Spleen (tissue), 11 donors: ENCODE measurements at regions not wholly inside any gene's neighbourhood (a gene's known extent, or its start where the extent isn't known, plus 50 kb on each side); places are given as distances from the start of the nearest gene placed in this dataset.

Source experiments
- DNase-seq: peaks from one replicate; pipeline ENCODE4 v3.0.0-alpha.2; 2020
- H3K27ac ChIP-seq, 8 donors: fragments of 200-600 bp; sonication (generic) in 7 of 8; 1 replicate in 4 of 8; 2 replicates in 4 of 8; pipeline versions ENCODE4 v1.5.0 to v1.8.0; 2016 to 2021; ENCODE audit warnings: inconsistent platforms in 4 of 8, mild to moderate bottlenecking in 4 of 8, moderate library complexity in 1 of 8
- H3K27me3 ChIP-seq, 7 donors: fragments of 200-600 bp; sonication (generic) in 6 of 7; replicated peaks in 1 of 7; 1 replicate in 4 of 7; 2 replicates in 3 of 7; pipeline versions ENCODE4 v1.5.0 to v1.8.0; 2016 to 2021; ENCODE audit warnings: inconsistent platforms in 3 of 7, mild to moderate bottlenecking in 1 of 7
- H3K36me3 ChIP-seq, 6 donors: fragments of 200-600 bp; sonication (generic) in 5 of 6; 1 replicate in 4 of 6; 2 replicates in 2 of 6; pipeline versions ENCODE4 v1.5.0 to v1.8.0; 2016 to 2021; ENCODE audit warnings: inconsistent platforms in 2 of 6
- H3K4me1 ChIP-seq, 6 donors: fragments of 200-600 bp; sonication (generic) in 5 of 6; 1 replicate in 3 of 6; 2 replicates in 3 of 6; pipeline versions ENCODE4 v1.5.0 to v1.8.0; 2016 to 2021; ENCODE audit warnings: inconsistent platforms in 3 of 6
- H3K4me3 ChIP-seq, 8 donors: fragments of 200-600 bp; sonication (generic) in 7 of 8; 1 replicate in 4 of 8; 2 replicates in 4 of 8; pipeline versions ENCODE4 v1.5.0 to v1.8.0; 2016 to 2021; ENCODE audit warnings: inconsistent platforms in 4 of 8, mild to moderate bottlenecking in 4 of 8, moderate library complexity in 2 of 8
- H3K9me3 ChIP-seq, 8 donors: fragments of 200-600 bp; sonication (generic) in 7 of 8; 1 replicate in 4 of 8; 2 replicates in 4 of 8; pipeline versions ENCODE4 v1.5.0 to v1.8.0; 2016 to 2021; ENCODE audit warnings: inconsistent platforms in 4 of 8
- POLR2A ChIP-seq, 3 donors: fragments of 450-650 bp; IDR thresholded peaks; one replicate each; pipeline ENCODE4 v1.5.1; 2017; ENCODE audit warnings: antibody characterized with exemption in 3 of 3, mild to moderate bottlenecking in 1 of 3
- POLR2AphosphoS5 ChIP-seq, 3 donors: sonication (generic); formaldehyde crosslinking; IDR thresholded peaks; one replicate each; pipeline ENCODE4 v1.5.1; 2017; ENCODE audit warnings: antibody characterized with exemption in 3 of 3
- WGBS, 5 donors: extraction: QIAGEN DNeasy Blood & Tissue Kit in 3 of 5; methylation state at CpG; one replicate each; pipeline versions ENCODE4 v1.1.5 to v1.1.7; 2013 to 2018; 5-methylcytosine and 5-hydroxymethylcytosine counted together
- intact Hi-C: fragments of 100-400 bp; cut with DNase I; formaldehyde crosslinking; loops from one replicate; pipeline ENCODE4 v1.15.0; 2023; ENCODE audit warnings: low total_unique reads
- TF ChIP-seq, protein P1 (sequence below), 11 experiments: fragments of 200-600 bp in 7 of 11; fragments of 450-650 bp in 4 of 11; sonication (generic) in 4 of 11; IDR thresholded peaks in 8 of 11; conservative IDR thresholded peaks in 3 of 11; 1 replicate in 7 of 11; 2 replicates in 4 of 11; pipeline versions ENCODE4 v1.4.0 to v1.8.0; 2016 to 2021; ENCODE audit warnings: antibody characterized with exemption in 11 of 11, inconsistent platforms in 4 of 11, mild to moderate bottlenecking in 1 of 11
- donor health status: healthy with polysubstance abuse.
- donor health status: DM: no; HTN: no; CAD: no; lungs with moderate emphysema.
- donor health status: DM: no; HTN: no; CAD: no.
- donor health status: Bipolar disorder and iron deficiency.
- donor health status: healthy.
- donor health status: DM: no; HTN: no; CAD: no.
- donor health status: DM: yes; HTN: yes; CAD: no.

DNA sequence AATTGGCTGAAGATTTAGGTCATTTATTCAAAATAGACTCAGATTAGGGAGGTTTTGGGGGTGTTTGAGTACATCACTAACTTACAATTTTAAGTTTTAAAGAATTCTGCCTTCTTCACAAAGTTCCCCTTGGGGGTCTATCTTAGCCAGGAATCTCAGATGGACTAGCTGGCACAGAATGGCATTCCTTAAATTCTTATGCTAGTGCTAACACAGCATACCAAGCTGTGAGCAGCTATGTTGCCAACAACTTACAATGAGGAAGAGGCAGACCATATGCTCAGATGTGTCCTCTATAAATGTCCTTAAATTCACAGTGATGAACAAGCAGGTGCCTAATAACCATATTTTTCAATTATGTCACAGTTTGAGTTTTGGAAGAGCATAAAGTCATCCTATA lies 60.9 kb upstream of the NPHP3 start:
- H3K27me3 ChIP-seq = no peaks in the 10 kb centered on the region
- DNase-seq = no peak
- H3K4me3 ChIP-seq = no peak overlapping the region

GRCh38 chr3:132781922-132782321 lies 59.7 kb upstream of the NPHP3 start:
- no peak for TF ChIP-seq POLR2A (IDR thresholded peaks at IDR 0.05)
- TF ChIP-seq POLR2AphosphoS5 (IDR thresholded peaks at IDR 0.05) = no peak
- TF ChIP-seq, protein P1, sequence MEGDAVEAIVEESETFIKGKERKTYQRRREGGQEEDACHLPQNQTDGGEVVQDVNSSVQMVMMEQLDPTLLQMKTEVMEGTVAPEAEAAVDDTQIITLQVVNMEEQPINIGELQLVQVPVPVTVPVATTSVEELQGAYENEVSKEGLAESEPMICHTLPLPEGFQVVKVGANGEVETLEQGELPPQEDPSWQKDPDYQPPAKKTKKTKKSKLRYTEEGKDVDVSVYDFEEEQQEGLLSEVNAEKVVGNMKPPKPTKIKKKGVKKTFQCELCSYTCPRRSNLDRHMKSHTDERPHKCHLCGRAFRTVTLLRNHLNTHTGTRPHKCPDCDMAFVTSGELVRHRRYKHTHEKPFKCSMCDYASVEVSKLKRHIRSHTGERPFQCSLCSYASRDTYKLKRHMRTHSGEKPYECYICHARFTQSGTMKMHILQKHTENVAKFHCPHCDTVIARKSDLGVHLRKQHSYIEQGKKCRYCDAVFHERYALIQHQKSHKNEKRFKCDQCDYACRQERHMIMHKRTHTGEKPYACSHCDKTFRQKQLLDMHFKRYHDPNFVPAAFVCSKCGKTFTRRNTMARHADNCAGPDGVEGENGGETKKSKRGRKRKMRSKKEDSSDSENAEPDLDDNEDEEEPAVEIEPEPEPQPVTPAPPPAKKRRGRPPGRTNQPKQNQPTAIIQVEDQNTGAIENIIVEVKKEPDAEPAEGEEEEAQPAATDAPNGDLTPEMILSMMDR (IDR thresholded peaks at IDR 0.05 in 8 of 11, conservative IDR thresholded peaks at IDR 0.05 in 3 of 11) = no peak
- no peak for DNase-seq
- H3K27ac ChIP-seq = no peak overlapping the region
- H3K36me3 ChIP-seq = no peaks in the 10 kb centered on the region
- H3K4me1 ChIP-seq = no peaks in the 10 kb centered on the region
- intact Hi-C loops = no loop called here
- H3K9me3 ChIP-seq = no peaks in the 10 kb centered on the region
- WGBS, 5 donors = 65 to 89% (median 79%) methylated on average over 1 of the region's 1 CpG
- H3K27me3 ChIP-seq = no peaks in the 10 kb centered on the region
- no peak overlapping the region for H3K4me3 ChIP-seq

More for the DNA sequence above, 60.9 kb upstream of the NPHP3 start:
- H3K36me3 ChIP-seq = no peaks in the 10 kb centered on the region
- no peaks in the 10 kb centered on the region for H3K4me1 ChIP-seq
- H3K27ac ChIP-seq = no peak overlapping the region
- no peaks in the 10 kb centered on the region for H3K9me3 ChIP-seq
- TF ChIP-seq, protein P1 (IDR thresholded peaks at IDR 0.05 in 8 of 11, conservative IDR thresholded peaks at IDR 0.05 in 3 of 11) = no peak
- no peak for TF ChIP-seq POLR2AphosphoS5 (IDR thresholded peaks at IDR 0.05)
- TF ChIP-seq POLR2A (IDR thresholded peaks at IDR 0.05) = no peak
- intact Hi-C loops = no loop called here

- Histone ChIP-seq H3K9me3 (no peaks in the 10 kb centered on the region), H3K27me3 (no peaks in the 10 kb centered on the region), H3K4me1 (no peaks in the 10 kb centered on the region), H3K27ac (no peak overlapping the region), H3K36me3 (no peaks in the 10 kb centered on the region), H3K4me3 (no peak overlapping the region)
- intact Hi-C loops = no loop called here
- DNase-seq = no peak
- TF ChIP-seq, protein P1 (IDR thresholded peaks at IDR 0.05 in 8 of 11, conservative IDR thresholded peaks at IDR 0.05 in 3 of 11) = no peak
- TF ChIP-seq POLR2AphosphoS5 (IDR thresholded peaks at IDR 0.05) (no peak), POLR2A (IDR thresholded peaks at IDR 0.05) (no peak)
- 60 to 76% (median 69%) methylated on average over 3 of the region's 3 CpGs for WGBS, 5 donors
Observed at GRCh38 chr3:132777171-132777570, 55.0 kb upstream of the NPHP3 start.

- intact Hi-C loops = no loop called here
- 70 to 84% (median 78%) methylated on average over 2 of the region's 2 CpGs for WGBS, 5 donors
- TF ChIP-seq, protein P1 (IDR thresholded peaks at IDR 0.05 in 8 of 11, conservative IDR thresholded peaks at IDR 0.05 in 3 of 11) = no peak
- TF ChIP-seq POLR2A (IDR thresholded peaks at IDR 0.05) (no peak), POLR2AphosphoS5 (IDR thresholded peaks at IDR 0.05) (no peak)
Observed at GRCh38 chr3:132773071-132773619, 50.9 kb upstream of the NPHP3 start.

More at GRCh38 chr3:132773071-132773619, 50.9 kb upstream of the NPHP3 start:
- Histone ChIP-seq H3K9me3 (peaks cover 0 to 1% (median 0%) of the 10 kb centered on the region in 8 donors), H3K36me3 (no peaks in the 10 kb centered on the region), H3K4me1 (no peaks in the 10 kb centered on the region), H3K4me3 (no peak overlapping the region), H3K27me3 (peaks cover 0 to 9% (median 0%) of the 10 kb centered on the region in 7 donors), H3K27ac (no peak overlapping the region)
- DNase-seq = no peak
